ENCODE measurements at regions not wholly inside any gene's neighbourhood (a gene's known extent, or its start where the extent isn't known, plus 50 kb on each side); places are given as distances from the start of the nearest gene placed in this dataset.

- no peak for TF ChIP-seq TAF1 (IDR thresholded peaks at IDR 0.05; ENCODE audit: borderline replicate concordance, insufficient read depth, low read length)
- no peak for TF ChIP-seq POLR2AphosphoS5 (IDR thresholded peaks at IDR 0.05; ENCODE audit: low read depth, low read length)
These were observed 1205.2 kb upstream of the AUTS2 start for GRCh38 chr7:68393051-68393450.

DNA sequence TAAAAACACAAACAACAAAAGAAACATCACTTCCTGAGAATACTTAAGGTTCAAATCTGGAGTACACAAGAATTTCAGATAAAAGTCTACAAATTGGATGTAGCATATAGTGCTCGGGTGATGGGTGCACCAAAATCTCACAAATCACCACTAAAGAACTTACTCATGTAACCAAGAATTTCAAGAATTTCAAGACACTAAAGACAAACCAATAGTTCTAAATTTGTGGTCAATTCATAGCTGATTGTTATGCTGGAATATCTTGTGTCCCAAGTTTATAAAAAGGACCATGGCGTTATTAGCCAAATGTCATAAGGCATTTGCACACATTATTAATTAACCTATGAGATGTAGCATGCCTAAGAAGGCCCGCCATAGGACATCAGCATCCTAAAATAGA is 1204.1 kb upstream of the AUTS2 start:
- TF ChIP-seq TAF1 (IDR thresholded peaks at IDR 0.05; ENCODE audit: borderline replicate concordance, insufficient read depth, low read length), result no peak
- no peak for TF ChIP-seq FOXP2 (optimal IDR thresholded peaks at IDR 0.05; ENCODE audit: borderline replicate concordance, extremely low read depth, extremely low read length, insufficient read depth)
- no peak for TF ChIP-seq POLR2AphosphoS5 (IDR thresholded peaks at IDR 0.05; ENCODE audit: low read depth, low read length)
- TF ChIP-seq, protein P1, sequence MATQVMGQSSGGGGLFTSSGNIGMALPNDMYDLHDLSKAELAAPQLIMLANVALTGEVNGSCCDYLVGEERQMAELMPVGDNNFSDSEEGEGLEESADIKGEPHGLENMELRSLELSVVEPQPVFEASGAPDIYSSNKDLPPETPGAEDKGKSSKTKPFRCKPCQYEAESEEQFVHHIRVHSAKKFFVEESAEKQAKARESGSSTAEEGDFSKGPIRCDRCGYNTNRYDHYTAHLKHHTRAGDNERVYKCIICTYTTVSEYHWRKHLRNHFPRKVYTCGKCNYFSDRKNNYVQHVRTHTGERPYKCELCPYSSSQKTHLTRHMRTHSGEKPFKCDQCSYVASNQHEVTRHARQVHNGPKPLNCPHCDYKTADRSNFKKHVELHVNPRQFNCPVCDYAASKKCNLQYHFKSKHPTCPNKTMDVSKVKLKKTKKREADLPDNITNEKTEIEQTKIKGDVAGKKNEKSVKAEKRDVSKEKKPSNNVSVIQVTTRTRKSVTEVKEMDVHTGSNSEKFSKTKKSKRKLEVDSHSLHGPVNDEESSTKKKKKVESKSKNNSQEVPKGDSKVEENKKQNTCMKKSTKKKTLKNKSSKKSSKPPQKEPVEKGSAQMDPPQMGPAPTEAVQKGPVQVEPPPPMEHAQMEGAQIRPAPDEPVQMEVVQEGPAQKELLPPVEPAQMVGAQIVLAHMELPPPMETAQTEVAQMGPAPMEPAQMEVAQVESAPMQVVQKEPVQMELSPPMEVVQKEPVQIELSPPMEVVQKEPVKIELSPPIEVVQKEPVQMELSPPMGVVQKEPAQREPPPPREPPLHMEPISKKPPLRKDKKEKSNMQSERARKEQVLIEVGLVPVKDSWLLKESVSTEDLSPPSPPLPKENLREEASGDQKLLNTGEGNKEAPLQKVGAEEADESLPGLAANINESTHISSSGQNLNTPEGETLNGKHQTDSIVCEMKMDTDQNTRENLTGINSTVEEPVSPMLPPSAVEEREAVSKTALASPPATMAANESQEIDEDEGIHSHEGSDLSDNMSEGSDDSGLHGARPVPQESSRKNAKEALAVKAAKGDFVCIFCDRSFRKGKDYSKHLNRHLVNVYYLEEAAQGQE (IDR thresholded peaks at IDR 0.05; ENCODE audit: insufficient read depth in 1 of 2, low read depth in 2 of 2, low read length in 2 of 2), result no peak
- no peak for TF ChIP-seq SIN3A (IDR thresholded peaks at IDR 0.05; ENCODE audit: borderline replicate concordance, insufficient read depth, low read length)

GRCh38 chr7:68399991-68400590 is 1198.2 kb upstream of the AUTS2 start:
- TF ChIP-seq FOXP2 (optimal IDR thresholded peaks at IDR 0.05; ENCODE audit: borderline replicate concordance, extremely low read depth, extremely low read length, insufficient read depth), result no peak
- no peak for TF ChIP-seq TAF1 (IDR thresholded peaks at IDR 0.05; ENCODE audit: borderline replicate concordance, insufficient read depth, low read length)
- no peak for TF ChIP-seq SIN3A (IDR thresholded peaks at IDR 0.05; ENCODE audit: borderline replicate concordance, insufficient read depth, low read length)
- TF ChIP-seq, protein P1 (IDR thresholded peaks at IDR 0.05; ENCODE audit: insufficient read depth in 1 of 2, low read depth in 2 of 2, low read length in 2 of 2), result no peak
- no peak for TF ChIP-seq POLR2AphosphoS5 (IDR thresholded peaks at IDR 0.05; ENCODE audit: low read depth, low read length)

DNA sequence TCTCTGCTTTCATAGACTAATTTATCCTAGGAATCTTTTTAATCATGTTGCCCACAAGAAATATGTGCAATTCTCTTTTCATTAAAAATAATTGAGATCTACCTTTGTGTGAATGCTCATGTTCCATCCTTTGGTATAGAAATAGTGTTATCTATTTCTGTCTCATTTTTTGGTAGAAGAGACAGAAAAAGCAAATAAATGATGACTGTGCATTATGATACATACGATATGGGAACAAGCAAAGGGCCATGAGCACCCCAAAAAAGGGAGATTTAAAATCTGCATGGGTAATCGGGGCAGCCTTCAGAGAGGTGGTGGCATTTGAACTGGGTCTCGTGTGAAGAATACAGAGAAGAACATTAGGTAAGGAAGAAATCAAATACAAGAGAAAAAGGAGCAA is 1197.5 kb upstream of the AUTS2 start:
- TF ChIP-seq SIN3A (IDR thresholded peaks at IDR 0.05; ENCODE audit: borderline replicate concordance, insufficient read depth, low read length) (no peak), POLR2AphosphoS5 (IDR thresholded peaks at IDR 0.05; ENCODE audit: low read depth, low read length) (no peak), FOXP2 (optimal IDR thresholded peaks at IDR 0.05; ENCODE audit: borderline replicate concordance, extremely low read depth, extremely low read length, insufficient read depth) (no peak), TAF1 (IDR thresholded peaks at IDR 0.05; ENCODE audit: borderline replicate concordance, insufficient read depth, low read length) (no peak)
- TF ChIP-seq, protein P1 (IDR thresholded peaks at IDR 0.05; ENCODE audit: insufficient read depth in 1 of 2, low read depth in 2 of 2, low read length in 2 of 2), result no peak

DNA sequence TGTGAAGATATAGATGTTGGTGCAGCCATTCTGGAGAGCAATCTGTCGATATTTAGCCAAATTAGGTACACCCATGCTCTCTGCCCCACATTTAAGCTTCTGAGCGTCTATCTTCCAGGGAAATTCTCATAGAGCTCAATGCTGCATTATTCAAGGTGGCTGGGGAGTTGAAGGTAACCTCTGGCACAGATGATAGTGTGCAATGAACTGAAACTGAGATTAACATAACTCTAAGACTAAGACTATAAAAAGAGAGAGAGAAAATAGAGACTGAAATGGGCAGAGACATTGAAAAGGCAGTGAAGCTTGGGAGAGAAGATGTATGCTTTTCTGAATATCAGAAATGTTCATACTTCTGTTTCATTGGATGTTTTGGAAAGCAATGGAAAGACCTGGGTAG is 1197.0 kb upstream of the AUTS2 start:
- TF ChIP-seq, protein P1 (IDR thresholded peaks at IDR 0.05; ENCODE audit: insufficient read depth in 1 of 2, low read depth in 2 of 2, low read length in 2 of 2), result no peak

All from PFSK-1 (cell line).